Common myeloid progenitor, CD34-positive (primary cell): ENCODE measurements at regions not wholly inside any gene's neighbourhood (a gene's known extent, or its start where the extent isn't known, plus 50 kb on each side); places are given as distances from the start of the nearest gene placed in this dataset.

Experiments used
- CTCF ChIA-PET: fragments of 350-600 bp; sonication (Branson Sonifier 250); formaldehyde crosslinking; loops from one replicate; lab custom pipeline; 2021; ENCODE audit warnings: antibody characterized with exemption; lab: Charles Lee
- POLR2A ChIA-PET: fragments of 350-600 bp; sonication (Branson Sonifier 250); formaldehyde crosslinking; loops from one replicate; lab custom pipeline; 2021; ENCODE audit warnings: antibody characterized with exemption; lab: Charles Lee
- DNase-seq, 3 donors: peaks; one replicate each; pipeline versions ENCODE4 v3.0.0 to v3.0.0-alpha.2; 2013
- H3K27ac ChIP-seq, 2 experiments: 1 replicate in 1 of 2; 2 replicates in 1 of 2; pipeline ENCODE4 v1.7.0; 2013; ENCODE audit warnings: inconsistent platforms in 2 of 2, low read length in 2 of 2, mild to moderate bottlenecking in 2 of 2, low read depth in 1 of 2, moderate library complexity in 1 of 2; ENCODE audit not compliant: severe bottlenecking in 2 of 2, insufficient read depth in 1 of 2, poor library complexity in 1 of 2
- H3K27me3 ChIP-seq, 5 experiments: replicated peaks in 2 of 5; 1 replicate in 3 of 5; 2 replicates in 2 of 5; pipeline versions ENCODE4 v1.6.1 to v1.7.0; 2013; ENCODE audit warnings: low read length in 4 of 5, mild to moderate bottlenecking in 2 of 5, moderate library complexity in 2 of 5, inconsistent platforms in 1 of 5; ENCODE audit not compliant: insufficient read depth in 5 of 5, control insufficient read depth in 4 of 5
- H3K36me3 ChIP-seq, 4 experiments: 1 replicate in 2 of 4; 2 replicates in 2 of 4; pipeline versions ENCODE4 v1.6.1 to v1.7.0; 2013; ENCODE audit warnings: low read length in 3 of 4, control low read depth in 1 of 4, mild to moderate bottlenecking in 1 of 4; ENCODE audit not compliant: control insufficient read depth in 4 of 4, insufficient read depth in 4 of 4
- H3K4me1 ChIP-seq, 4 experiments: 1 replicate in 3 of 4; 2 replicates in 1 of 4; pipeline versions ENCODE4 v1.6.1 to v1.7.1; 2013; ENCODE audit warnings: low read length in 3 of 4, mild to moderate bottlenecking in 3 of 4, control low read depth in 1 of 4, inconsistent platforms in 1 of 4, moderate library complexity in 1 of 4; ENCODE audit not compliant: control insufficient read depth in 4 of 4, insufficient read depth in 4 of 4; ENCODE audit errors: control extremely low read depth in 1 of 4
- H3K4me3 ChIP-seq, 7 experiments: 1 replicate in 4 of 7; 2 replicates in 3 of 7; pipeline versions ENCODE4 v1.5.1 to v1.7.0; 2013; ENCODE audit warnings: mild to moderate bottlenecking in 7 of 7, low read length in 6 of 7, moderate library complexity in 6 of 7, inconsistent platforms in 2 of 7, low read depth in 2 of 7, control low read depth in 1 of 7; ENCODE audit not compliant: insufficient read depth in 4 of 7, control insufficient read depth in 1 of 7; ENCODE audit errors: extremely low read depth in 1 of 7
- H3K9me3 ChIP-seq, 5 experiments: 1 replicate in 4 of 5; 2 replicates in 1 of 5; pipeline versions ENCODE4 v1.6.1 to v1.7.1; 2013; ENCODE audit warnings: low read length in 4 of 5, mild to moderate bottlenecking in 2 of 5, inconsistent platforms in 1 of 5, low read depth in 1 of 5, moderate library complexity in 1 of 5; ENCODE audit not compliant: control insufficient read depth in 4 of 5, insufficient read depth in 2 of 5; ENCODE audit errors: control extremely low read depth in 1 of 5
- WGBS: methylation state at CpG from one replicate; pipeline ENCODE4 v1.1.5; 2013; ENCODE audit not compliant: insufficient coverage; 5-methylcytosine and 5-hydroxymethylcytosine counted together

- Histone ChIP-seq H3K36me3 (peaks cover 0 to 3% (median 0%) of the 10 kb centered on the region in 4 experiments), H3K4me1 (no peaks in the 10 kb centered on the region), H3K27me3 (no peaks in the 10 kb centered on the region), H3K27ac (no peak overlapping the region), H3K9me3 (no peaks in the 10 kb centered on the region), H3K4me3 (no peak overlapping the region)
- ChIA-PET CTCF (no interaction called here), POLR2A (no interaction called here)
- DNase-seq, result no peak
- 100% methylated on average over 1 of the region's 1 CpG for WGBS
Measured at GRCh38 chr2:144083211-144083610, 436.7 kb downstream of the ZEB2 start.

GRCh38 chr2:144082777-144083176 is 437.1 kb downstream of the ZEB2 start:
- H3K4me1 ChIP-seq, result no peaks in the 10 kb centered on the region
- 100% methylated on average over 1 of the region's 3 CpGs for WGBS

GRCh38 chr2:144082327-144082726 is 437.6 kb downstream of the ZEB2 start:
- no peaks in the 10 kb centered on the region for H3K4me1 ChIP-seq
- H3K27ac ChIP-seq, result no peak overlapping the region

More at GRCh38 chr2:144082777-144083176, 437.1 kb downstream of the ZEB2 start:
- peaks cover 0 to 3% (median 0%) of the 10 kb centered on the region in 4 experiments for H3K36me3 ChIP-seq
- ChIA-PET CTCF (no interaction called here), POLR2A (no interaction called here)
- no peaks in the 10 kb centered on the region for H3K9me3 ChIP-seq
- H3K27ac ChIP-seq, result no peak overlapping the region
- no peaks in the 10 kb centered on the region for H3K27me3 ChIP-seq
- DNase-seq, result no peak
- no peak overlapping the region for H3K4me3 ChIP-seq

GRCh38 chr2:144081272-144081671 is 438.6 kb downstream of the ZEB2 start:
- Histone ChIP-seq H3K4me3 (no peak overlapping the region), H3K36me3 (peaks cover 0 to 3% (median 0%) of the 10 kb centered on the region in 4 experiments), H3K9me3 (no peaks in the 10 kb centered on the region), H3K4me1 (no peaks in the 10 kb centered on the region), H3K27ac (no peak overlapping the region), H3K27me3 (no peaks in the 10 kb centered on the region)
- CTCF ChIA-PET, result no interaction called here
- DNase-seq, result no peak
- POLR2A ChIA-PET, result interaction anchor here (0.6 kb wide), 1 partner anchor 439 kb away, joined by 3 read pairs; the partner anchor contains the start of gene ZEB2
- no CpG with 5 or more reads among the region's 2 CpGs for WGBS

More at GRCh38 chr2:144082327-144082726, 437.6 kb downstream of the ZEB2 start:
- H3K27me3 ChIP-seq, result no peaks in the 10 kb centered on the region
- H3K4me3 ChIP-seq, result no peak overlapping the region
- H3K36me3 ChIP-seq, result peaks cover 0 to 3% (median 0%) of the 10 kb centered on the region in 4 experiments
- DNase-seq, result peak in 1 of 3 donors; percentile 6
- POLR2A ChIA-PET, result no interaction called here
- H3K9me3 ChIP-seq, result no peaks in the 10 kb centered on the region
- CTCF ChIA-PET, result no interaction called here

GRCh38 chr2:144079803-144080202 is 440.1 kb downstream of the ZEB2 start:
- H3K27me3 ChIP-seq, result no peaks in the 10 kb centered on the region
- peaks cover 0 to 3% (median 0%) of the 10 kb centered on the region in 4 experiments for H3K36me3 ChIP-seq
- H3K4me1 ChIP-seq, result no peaks in the 10 kb centered on the region
- CTCF ChIA-PET, result no interaction called here
- H3K9me3 ChIP-seq, result no peaks in the 10 kb centered on the region
- DNase-seq, result no peak
- H3K27ac ChIP-seq, result no peak overlapping the region
- no peak overlapping the region for H3K4me3 ChIP-seq
- POLR2A ChIA-PET, result no interaction called here

GRCh38 chr2:144078802-144079724 is 440.9 kb downstream of the ZEB2 start:
- ChIA-PET POLR2A (no interaction called here), CTCF (no interaction called here)
- Histone ChIP-seq H3K4me3 (no peak overlapping the region), H3K4me1 (no peaks in the 10 kb centered on the region), H3K9me3 (no peaks in the 10 kb centered on the region), H3K36me3 (peaks cover 0 to 3% (median 0%) of the 10 kb centered on the region in 4 experiments), H3K27me3 (no peaks in the 10 kb centered on the region), H3K27ac (no peak overlapping the region)
- no peak for DNase-seq
- WGBS, result 100% methylated on average over 1 of the region's 3 CpGs

- Histone ChIP-seq H3K4me1 (no peaks in the 10 kb centered on the region), H3K4me3 (no peak overlapping the region), H3K9me3 (no peaks in the 10 kb centered on the region), H3K27me3 (no peaks in the 10 kb centered on the region), H3K36me3 (peaks cover 0 to 3% (median 0%) of the 10 kb centered on the region in 4 experiments), H3K27ac (no peak overlapping the region)
- ChIA-PET CTCF (no interaction called here), POLR2A (no interaction called here)
- no peak for DNase-seq
Measured at GRCh38 chr2:144078106-144078505, 441.8 kb downstream of the ZEB2 start.
